ENCODE measurements at regions not wholly inside any gene's neighbourhood (a gene's known extent, or its start where the extent isn't known, plus 50 kb on each side); places are given as distances from the start of the nearest gene placed in this dataset.

DNA sequence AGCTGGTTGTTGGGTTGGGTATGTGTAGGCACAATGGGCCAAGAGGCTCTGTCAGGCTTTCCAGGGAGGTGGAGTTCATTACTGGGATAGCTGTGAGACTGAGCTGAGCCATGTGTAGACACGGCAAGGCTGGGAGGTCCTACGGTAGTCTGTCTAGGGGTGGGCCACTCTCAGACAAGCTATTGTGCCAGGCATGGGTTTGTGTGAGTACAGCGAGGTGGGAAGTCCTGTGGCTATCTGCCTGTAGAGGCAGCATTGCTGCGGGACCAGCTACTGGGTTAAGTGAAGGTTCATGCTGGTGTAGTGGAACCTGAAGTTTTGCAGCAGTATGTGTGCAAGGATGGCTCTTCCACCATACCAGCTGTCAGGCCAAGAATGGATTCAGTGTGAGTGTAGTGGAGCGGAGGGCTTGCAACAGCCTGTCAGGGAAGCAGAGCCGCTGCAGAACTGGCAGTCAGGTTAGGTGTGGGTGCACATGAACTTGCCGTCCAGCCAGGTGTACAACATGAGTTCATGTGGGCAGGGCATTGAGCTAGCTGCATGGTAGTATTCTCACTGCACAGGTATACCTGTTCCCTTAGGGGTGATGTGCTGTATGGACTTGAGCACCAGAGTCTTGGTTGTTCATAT, 78.0 kb upstream of the CENPW start:
- DNase-seq (no peak), ATAC-seq (ENCODE audit: low FRiP score in 2 of 2) (peak in 1 of 2 donors; percentile 53)
- Histone ChIP-seq H3K36me3 (no peaks in the 10 kb centered on the region), H3K4me1 (no peaks in the 10 kb centered on the region), H3K27ac (no peak overlapping the region), H3K4me3 (no peak overlapping the region), H3K27me3 (no peaks in the 10 kb centered on the region), H3K9me3 (peaks cover 0 to 7% (median 6%) of the 10 kb centered on the region in 4 donors)
- TF ChIP-seq, protein P1, sequence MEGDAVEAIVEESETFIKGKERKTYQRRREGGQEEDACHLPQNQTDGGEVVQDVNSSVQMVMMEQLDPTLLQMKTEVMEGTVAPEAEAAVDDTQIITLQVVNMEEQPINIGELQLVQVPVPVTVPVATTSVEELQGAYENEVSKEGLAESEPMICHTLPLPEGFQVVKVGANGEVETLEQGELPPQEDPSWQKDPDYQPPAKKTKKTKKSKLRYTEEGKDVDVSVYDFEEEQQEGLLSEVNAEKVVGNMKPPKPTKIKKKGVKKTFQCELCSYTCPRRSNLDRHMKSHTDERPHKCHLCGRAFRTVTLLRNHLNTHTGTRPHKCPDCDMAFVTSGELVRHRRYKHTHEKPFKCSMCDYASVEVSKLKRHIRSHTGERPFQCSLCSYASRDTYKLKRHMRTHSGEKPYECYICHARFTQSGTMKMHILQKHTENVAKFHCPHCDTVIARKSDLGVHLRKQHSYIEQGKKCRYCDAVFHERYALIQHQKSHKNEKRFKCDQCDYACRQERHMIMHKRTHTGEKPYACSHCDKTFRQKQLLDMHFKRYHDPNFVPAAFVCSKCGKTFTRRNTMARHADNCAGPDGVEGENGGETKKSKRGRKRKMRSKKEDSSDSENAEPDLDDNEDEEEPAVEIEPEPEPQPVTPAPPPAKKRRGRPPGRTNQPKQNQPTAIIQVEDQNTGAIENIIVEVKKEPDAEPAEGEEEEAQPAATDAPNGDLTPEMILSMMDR (IDR thresholded peaks at IDR 0.05), result no peak
- WGBS, 2 donors, result 97 to 99% methylated on average over 6 to 7 of the region's 7 CpGs

DNA sequence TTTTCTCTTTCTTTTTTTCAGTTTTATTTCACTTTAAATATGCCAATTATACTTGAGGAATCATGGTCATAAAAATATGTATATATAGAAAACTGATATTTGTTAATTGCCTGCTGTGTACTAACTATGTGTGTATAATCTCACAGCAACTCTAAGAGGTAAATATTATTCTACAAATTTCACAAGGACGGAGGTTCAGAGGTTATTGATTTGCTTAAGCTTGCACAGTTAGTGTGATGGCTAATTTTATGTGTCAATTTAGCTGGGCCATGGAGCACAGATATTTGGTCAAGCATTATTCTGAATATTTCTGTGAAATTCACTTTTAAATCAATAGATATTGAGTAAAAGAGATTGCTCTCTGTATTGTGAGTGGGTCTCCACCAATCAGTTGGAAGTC, 75.7 kb upstream of the CENPW start:
- Histone ChIP-seq H3K27ac (no peak overlapping the region), H3K9me3 (peaks cover 0 to 7% (median 6%) of the 10 kb centered on the region in 4 donors), H3K4me1 (no peaks in the 10 kb centered on the region), H3K4me3 (no peak overlapping the region), H3K27me3 (no peaks in the 10 kb centered on the region), H3K36me3 (no peaks in the 10 kb centered on the region)
- DNase-seq, result no peak
- 88 to 90% methylated on average over 1 of the region's 1 CpG for WGBS, 2 donors
- no peak for ATAC-seq (ENCODE audit: low FRiP score in 2 of 2)
- TF ChIP-seq, protein P1 (IDR thresholded peaks at IDR 0.05), result no peak
- TF ChIP-seq EP300 (IDR thresholded peaks at IDR 0.05) (no peak), POLR2AphosphoS5 (IDR thresholded peaks at IDR 0.05) (no peak), POLR2A (IDR thresholded peaks at IDR 0.05) (no peak)

DNA sequence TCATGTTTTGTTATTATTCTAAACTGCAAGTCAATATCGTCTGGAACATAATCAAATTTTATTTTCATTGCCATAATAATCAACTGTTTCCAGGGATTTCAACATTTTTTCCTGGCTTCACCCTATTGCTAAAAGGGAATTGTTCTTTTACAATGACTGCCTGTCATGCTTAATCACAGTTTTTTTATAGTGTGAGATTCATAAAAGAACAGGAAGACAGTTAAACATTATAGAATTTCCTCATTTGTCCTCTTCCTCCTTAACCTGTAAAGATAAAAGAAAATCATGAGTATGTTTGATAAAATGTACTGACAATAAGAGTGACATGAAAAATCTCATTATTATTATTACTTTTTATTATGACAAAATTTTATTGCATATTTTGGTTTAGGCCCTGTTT, 73.3 kb upstream of the CENPW start:
- Histone ChIP-seq H3K27ac (no peak overlapping the region), H3K4me3 (no peak overlapping the region), H3K4me1 (no peaks in the 10 kb centered on the region), H3K9me3 (no peaks in the 10 kb centered on the region), H3K27me3 (no peaks in the 10 kb centered on the region), H3K36me3 (no peaks in the 10 kb centered on the region)
- no peak for ATAC-seq (ENCODE audit: low FRiP score in 2 of 2)
- TF ChIP-seq POLR2A (IDR thresholded peaks at IDR 0.05) (no peak), EP300 (IDR thresholded peaks at IDR 0.05) (no peak), POLR2AphosphoS5 (IDR thresholded peaks at IDR 0.05) (no peak)
- TF ChIP-seq, protein P1 (IDR thresholded peaks at IDR 0.05), result no peak
- WGBS, 2 donors, result 56 to 60% methylated on average over 1 of the region's 1 CpG
- no peak for DNase-seq

DNA sequence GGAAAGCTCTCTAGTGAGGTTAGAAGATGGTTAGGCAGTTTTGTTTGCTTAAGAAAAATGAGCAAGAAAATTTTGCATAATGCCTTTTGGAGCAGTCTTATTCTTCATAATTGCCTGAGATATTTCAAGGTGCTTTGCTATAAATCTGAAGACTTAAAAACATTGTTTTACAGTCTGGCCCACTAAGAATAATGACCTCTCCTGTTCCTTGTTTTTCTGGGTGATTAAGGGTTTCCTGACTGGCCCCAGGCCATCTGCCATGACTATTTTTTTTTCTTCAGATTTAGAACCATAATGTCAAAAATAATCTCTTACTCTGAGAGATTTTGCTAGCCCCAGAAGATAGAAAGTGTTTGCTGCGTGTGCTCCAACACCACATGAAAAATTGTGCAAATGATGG, 72.3 kb upstream of the CENPW start:
- WGBS, 2 donors, result 62 to 85% methylated on average over 1 of the region's 1 CpG
- H3K9me3 ChIP-seq, result no peaks in the 10 kb centered on the region
- no peak overlapping the region for H3K4me3 ChIP-seq
- no peaks in the 10 kb centered on the region for H3K4me1 ChIP-seq
- no peak overlapping the region for H3K27ac ChIP-seq
- TF ChIP-seq POLR2AphosphoS5 (IDR thresholded peaks at IDR 0.05) (no peak), POLR2A (IDR thresholded peaks at IDR 0.05) (no peak), EP300 (IDR thresholded peaks at IDR 0.05) (no peak)
- TF ChIP-seq, protein P1 (IDR thresholded peaks at IDR 0.05), result no peak
- H3K36me3 ChIP-seq, result no peaks in the 10 kb centered on the region
- no peaks in the 10 kb centered on the region for H3K27me3 ChIP-seq
- DNase-seq, result no peak
- ATAC-seq (ENCODE audit: low FRiP score in 2 of 2), result no peak

DNA sequence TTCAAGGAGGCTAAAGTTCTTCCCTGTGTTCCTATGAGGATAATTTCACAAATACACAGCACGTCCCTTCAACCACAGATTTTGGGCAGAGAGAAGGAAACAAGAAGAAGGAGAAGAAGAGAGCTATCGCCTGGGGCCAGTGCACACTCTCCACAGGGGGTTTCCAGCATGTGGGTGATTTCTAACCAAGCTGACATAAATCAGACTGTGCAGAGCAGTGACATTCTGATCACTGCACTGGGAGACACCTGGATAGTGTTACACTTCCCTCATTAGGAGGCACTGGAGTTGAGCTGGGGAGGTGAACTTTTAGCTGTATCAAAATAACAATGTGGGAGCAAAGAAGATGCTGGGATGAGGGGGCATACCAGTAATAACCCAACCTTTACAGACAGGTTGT, 71.8 kb upstream of the CENPW start:
- no peak for ATAC-seq (ENCODE audit: low FRiP score in 2 of 2)
- Histone ChIP-seq H3K4me3 (no peak overlapping the region), H3K36me3 (no peaks in the 10 kb centered on the region), H3K27ac (no peak overlapping the region), H3K4me1 (no peaks in the 10 kb centered on the region), H3K9me3 (no peaks in the 10 kb centered on the region), H3K27me3 (no peaks in the 10 kb centered on the region)
- TF ChIP-seq POLR2A (IDR thresholded peaks at IDR 0.05) (no peak), POLR2AphosphoS5 (IDR thresholded peaks at IDR 0.05) (no peak), EP300 (IDR thresholded peaks at IDR 0.05) (no peak)
- TF ChIP-seq, protein P1 (IDR thresholded peaks at IDR 0.05), result no peak
- WGBS, 2 donors, result 48 to 52% methylated on average over 2 of the region's 2 CpGs
- DNase-seq, result no peak
